GM18858 (cell line): ENCODE measurements at regions not wholly inside any gene's neighbourhood (a gene's known extent, or its start where the extent isn't known, plus 50 kb on each side); places are given as distances from the start of the nearest gene placed in this dataset.

Source experiments
- ATAC-seq: cut with Tn5 transposase; IDR thresholded peaks from one replicate; pipeline ENCODE4 v1.9.1; 2021; ENCODE audit not compliant: unreplicated experiment

- no peak for ATAC-seq
These were observed 128.6 kb upstream of the CPM start for GRCh38 chr12:69061574-69061973.

- ATAC-seq = no peak
These were observed 129.8 kb upstream of the CPM start for GRCh38 chr12:69062621-69063237.

- ATAC-seq = no peak
These were observed 131.9 kb upstream of the CPM start for GRCh38 chr12:69064734-69065443.

- no peak for ATAC-seq
These were observed 132.8 kb upstream of the CPM start for GRCh38 chr12:69065775-69066174.

GRCh38 chr12:69066492-69067373 lies 133.8 kb upstream of the CPM start:
- no peak for ATAC-seq

GRCh38 chr12:69067713-69068112 lies 134.7 kb upstream of the CPM start:
- ATAC-seq = no peak

- ATAC-seq = no peak
These were observed 135.5 kb upstream of the CPM start for GRCh38 chr12:69068448-69068847.

GRCh38 chr12:69069479-69069878 lies 136.5 kb upstream of the CPM start:
- ATAC-seq = no peak

- ATAC-seq = no peak
These were observed 137.5 kb upstream of the CPM start for GRCh38 chr12:69070319-69071090.

- no peak for ATAC-seq
These were observed 138.1 kb upstream of the CPM start for GRCh38 chr12:69071091-69071370.

GRCh38 chr12:69073035-69073434 lies 140.1 kb upstream of the CPM start:
- no peak for ATAC-seq

- no peak for ATAC-seq
These were observed 141.8 kb upstream of the CPM start for GRCh38 chr12:69074556-69075349.

GRCh38 chr12:69083689-69084088 lies 150.7 kb upstream of the CPM start:
- no peak for ATAC-seq

- ATAC-seq = no peak
These were observed 151.9 kb upstream of the CPM start for GRCh38 chr12:69084816-69085378.

- no peak for ATAC-seq
These were observed 152.9 kb upstream of the CPM start for GRCh38 chr12:69085852-69086251.

- ATAC-seq = no peak
These were observed 151.4 kb upstream of the CPSF6 start for GRCh38 chr12:69087986-69088385.

GRCh38 chr12:69090722-69091121 lies 148.6 kb upstream of the CPSF6 start:
- no peak for ATAC-seq

GRCh38 chr12:69091442-69092017 lies 147.8 kb upstream of the CPSF6 start:
- ATAC-seq = no peak

- ATAC-seq = no peak
These were observed 147.2 kb upstream of the CPSF6 start for GRCh38 chr12:69092137-69092536.
